GM23338 (cell line): ENCODE measurements at regions not wholly inside any gene's neighbourhood (a gene's known extent, or its start where the extent isn't known, plus 50 kb on each side); places are given as distances from the start of the nearest gene placed in this dataset.

Experiments
- ATAC-seq: fragments of 200-7000 bp; cut with Tn5 transposase; 3 replicates; pipeline ENCODE4 v1.9.1; 2020
- DNase-seq: peaks from one replicate; pipeline ENCODE4 v3.0.0-alpha.2; 2015; ENCODE audit warnings: low spot score
- H2AFZ ChIP-seq: fragments of 200-600 bp; sonication (generic); 2 replicates; pipeline ENCODE4 v1.8.0; 2016; ENCODE audit warnings: antibody characterized with exemption, mild to moderate bottlenecking, moderate library complexity
- H3F3A ChIP-seq: fragments of 200-600 bp; sonication (generic); replicated peaks from 2 replicates; pipeline ENCODE4 v1.8.0; 2017; ENCODE audit warnings: antibody characterized with exemption, mixed run types, low read depth
- H3K27ac ChIP-seq: fragments of 200-600 bp; sonication (generic); 2 replicates; pipeline ENCODE4 v1.6.1; 2016; ENCODE audit warnings: low read depth
- H3K27me3 ChIP-seq: fragments of 200-600 bp; sonication (generic); 2 replicates; pipeline ENCODE4 v1.8.0; 2016; ENCODE audit warnings: mild to moderate bottlenecking, mixed run types, moderate library complexity; ENCODE audit not compliant: insufficient read depth
- H3K36me3 ChIP-seq: fragments of 200-600 bp; sonication (generic); 2 replicates; pipeline ENCODE4 v1.8.0; 2016; ENCODE audit warnings: mild to moderate bottlenecking; ENCODE audit not compliant: insufficient read depth
- H3K4me1 ChIP-seq: fragments of 200-600 bp; sonication (generic); 2 replicates; pipeline ENCODE4 v1.8.0; 2016; ENCODE audit warnings: mild to moderate bottlenecking, moderate library complexity; ENCODE audit not compliant: insufficient read depth
- H3K4me2 ChIP-seq: fragments of 200-600 bp; sonication (generic); 2 replicates; pipeline ENCODE4 v1.7.1; 2017; ENCODE audit warnings: mixed run types
- H3K4me3 ChIP-seq: fragments of 200-600 bp; sonication (generic); 2 replicates; pipeline ENCODE4 v1.6.1; 2016; ENCODE audit warnings: mixed run types
- H3K79me2 ChIP-seq: fragments of 200-600 bp; sonication (generic); replicated peaks from 2 replicates; pipeline ENCODE4 v1.8.0; 2017; ENCODE audit warnings: mild to moderate bottlenecking; ENCODE audit not compliant: insufficient read depth
- H3K9me2 ChIP-seq: fragments of 200-600 bp; sonication (generic); 2 replicates; pipeline ENCODE4 v1.8.0; 2017; ENCODE audit not compliant: insufficient read depth
- H4K20me1 ChIP-seq: fragments of 200-600 bp; sonication (generic); replicated peaks from 2 replicates; pipeline ENCODE4 v1.8.0; 2017; ENCODE audit warnings: mild to moderate bottlenecking; ENCODE audit not compliant: insufficient read depth
- H3K27ac Mint-ChIP-seq: 2 replicates; pipeline ENCODE4 v1.8.0; 2020; ENCODE audit warnings: inconsistent platforms, mild to moderate bottlenecking, moderate library complexity, mixed read lengths
- H3K27me3 Mint-ChIP-seq: 3 replicates; pipeline ENCODE4 v1.8.0; 2022; ENCODE audit warnings: low read depth, mild to moderate bottlenecking, moderate library complexity, mixed read lengths, inconsistent platforms; ENCODE audit not compliant: insufficient read depth, poor library complexity
- H3K36me3 Mint-ChIP-seq: 3 replicates; pipeline ENCODE4 v1.8.0; 2021; ENCODE audit warnings: low read depth, mild to moderate bottlenecking, inconsistent platforms, moderate library complexity, mixed read lengths
- H3K4me1 Mint-ChIP-seq: 3 replicates; pipeline ENCODE4 v1.8.0; 2020; ENCODE audit warnings: mild to moderate bottlenecking, inconsistent platforms, mixed read lengths
- H3K4me3 Mint-ChIP-seq: 3 replicates; pipeline ENCODE4 v1.8.0; 2021; ENCODE audit warnings: moderate library complexity, mild to moderate bottlenecking, inconsistent platforms, mixed read lengths
- H3K9me3 Mint-ChIP-seq: 3 replicates; pipeline ENCODE4 v1.8.0; 2020; ENCODE audit warnings: moderate library complexity, mild to moderate bottlenecking, inconsistent platforms, mixed read lengths
- CREB1 ChIP-seq: fragments of 250-450 bp; sonication (Bioruptor Pico); IDR thresholded peaks from 2 replicates; pipeline ENCODE4 v1.5.0; 2020; ENCODE audit warnings: low read depth, mild to moderate bottlenecking, moderate library complexity
- EZH2phosphoT487 ChIP-seq: fragments of 200-600 bp; sonication (generic); IDR thresholded peaks from one replicate; pipeline ENCODE4 v1.8.1; 2018; ENCODE audit warnings: antibody characterized with exemption; ENCODE audit not compliant: unreplicated experiment
- ZNF331 ChIP-seq: fragments of 250-450 bp; sonication (Bioruptor Pico); IDR thresholded peaks from 2 replicates; pipeline ENCODE4 v1.5.0; 2020; ENCODE audit warnings: low read depth, mild to moderate bottlenecking, moderate library complexity
- TF ChIP-seq, protein P1 (sequence below): fragments of 250-450 bp; sonication (Bioruptor Pico); IDR thresholded peaks from 2 replicates; pipeline ENCODE4 v1.5.0; 2020; ENCODE audit warnings: mild to moderate bottlenecking, moderate library complexity
- TF ChIP-seq, protein P2 (sequence below), 2 experiments: fragments of 200-600 bp in 1 of 2; sonication (generic) in 1 of 2; conservative IDR thresholded peaks; 2 replicates each; pipeline versions ENCODE4 v1.5.1 to v1.6.1; 2016 to 2017; ENCODE audit warnings: antibody characterized with exemption in 2 of 2, low read depth in 2 of 2, mild to moderate bottlenecking in 2 of 2, moderate library complexity in 1 of 2

DNA sequence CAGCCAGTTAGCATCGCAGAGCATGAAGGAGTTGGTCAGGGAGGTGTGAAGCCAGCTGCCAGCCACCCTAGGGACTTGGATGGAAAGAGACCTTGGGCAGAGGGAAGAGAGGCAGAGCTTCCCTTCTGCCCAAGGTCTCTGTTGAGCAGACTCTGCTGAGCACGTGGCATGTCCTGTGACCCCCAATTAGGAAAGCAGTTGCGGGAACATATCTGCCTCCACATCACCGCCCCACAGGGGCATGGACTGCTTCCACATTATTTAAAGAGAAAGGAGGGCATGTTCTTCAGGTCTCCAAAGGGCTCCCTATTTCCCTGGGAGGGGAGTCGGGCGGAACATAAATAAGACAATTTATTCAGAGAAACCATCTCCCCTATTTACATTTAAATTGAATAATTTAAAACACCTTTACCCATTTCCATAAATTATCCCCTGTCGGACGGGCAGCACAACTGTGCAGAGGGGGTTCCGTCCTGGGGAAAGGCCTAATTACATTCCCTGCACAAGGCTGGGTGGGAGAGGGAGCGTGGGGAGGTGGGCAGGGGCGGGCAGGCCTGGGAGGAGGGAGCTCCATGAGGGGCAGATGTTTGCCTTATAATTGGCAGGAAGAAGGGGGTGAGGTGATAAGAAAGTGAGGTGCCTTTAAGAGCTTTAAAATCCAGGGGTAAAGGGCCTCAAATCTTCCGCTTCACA, 88.8 kb upstream of the THY1 start (continued):
- TF ChIP-seq, protein P1, sequence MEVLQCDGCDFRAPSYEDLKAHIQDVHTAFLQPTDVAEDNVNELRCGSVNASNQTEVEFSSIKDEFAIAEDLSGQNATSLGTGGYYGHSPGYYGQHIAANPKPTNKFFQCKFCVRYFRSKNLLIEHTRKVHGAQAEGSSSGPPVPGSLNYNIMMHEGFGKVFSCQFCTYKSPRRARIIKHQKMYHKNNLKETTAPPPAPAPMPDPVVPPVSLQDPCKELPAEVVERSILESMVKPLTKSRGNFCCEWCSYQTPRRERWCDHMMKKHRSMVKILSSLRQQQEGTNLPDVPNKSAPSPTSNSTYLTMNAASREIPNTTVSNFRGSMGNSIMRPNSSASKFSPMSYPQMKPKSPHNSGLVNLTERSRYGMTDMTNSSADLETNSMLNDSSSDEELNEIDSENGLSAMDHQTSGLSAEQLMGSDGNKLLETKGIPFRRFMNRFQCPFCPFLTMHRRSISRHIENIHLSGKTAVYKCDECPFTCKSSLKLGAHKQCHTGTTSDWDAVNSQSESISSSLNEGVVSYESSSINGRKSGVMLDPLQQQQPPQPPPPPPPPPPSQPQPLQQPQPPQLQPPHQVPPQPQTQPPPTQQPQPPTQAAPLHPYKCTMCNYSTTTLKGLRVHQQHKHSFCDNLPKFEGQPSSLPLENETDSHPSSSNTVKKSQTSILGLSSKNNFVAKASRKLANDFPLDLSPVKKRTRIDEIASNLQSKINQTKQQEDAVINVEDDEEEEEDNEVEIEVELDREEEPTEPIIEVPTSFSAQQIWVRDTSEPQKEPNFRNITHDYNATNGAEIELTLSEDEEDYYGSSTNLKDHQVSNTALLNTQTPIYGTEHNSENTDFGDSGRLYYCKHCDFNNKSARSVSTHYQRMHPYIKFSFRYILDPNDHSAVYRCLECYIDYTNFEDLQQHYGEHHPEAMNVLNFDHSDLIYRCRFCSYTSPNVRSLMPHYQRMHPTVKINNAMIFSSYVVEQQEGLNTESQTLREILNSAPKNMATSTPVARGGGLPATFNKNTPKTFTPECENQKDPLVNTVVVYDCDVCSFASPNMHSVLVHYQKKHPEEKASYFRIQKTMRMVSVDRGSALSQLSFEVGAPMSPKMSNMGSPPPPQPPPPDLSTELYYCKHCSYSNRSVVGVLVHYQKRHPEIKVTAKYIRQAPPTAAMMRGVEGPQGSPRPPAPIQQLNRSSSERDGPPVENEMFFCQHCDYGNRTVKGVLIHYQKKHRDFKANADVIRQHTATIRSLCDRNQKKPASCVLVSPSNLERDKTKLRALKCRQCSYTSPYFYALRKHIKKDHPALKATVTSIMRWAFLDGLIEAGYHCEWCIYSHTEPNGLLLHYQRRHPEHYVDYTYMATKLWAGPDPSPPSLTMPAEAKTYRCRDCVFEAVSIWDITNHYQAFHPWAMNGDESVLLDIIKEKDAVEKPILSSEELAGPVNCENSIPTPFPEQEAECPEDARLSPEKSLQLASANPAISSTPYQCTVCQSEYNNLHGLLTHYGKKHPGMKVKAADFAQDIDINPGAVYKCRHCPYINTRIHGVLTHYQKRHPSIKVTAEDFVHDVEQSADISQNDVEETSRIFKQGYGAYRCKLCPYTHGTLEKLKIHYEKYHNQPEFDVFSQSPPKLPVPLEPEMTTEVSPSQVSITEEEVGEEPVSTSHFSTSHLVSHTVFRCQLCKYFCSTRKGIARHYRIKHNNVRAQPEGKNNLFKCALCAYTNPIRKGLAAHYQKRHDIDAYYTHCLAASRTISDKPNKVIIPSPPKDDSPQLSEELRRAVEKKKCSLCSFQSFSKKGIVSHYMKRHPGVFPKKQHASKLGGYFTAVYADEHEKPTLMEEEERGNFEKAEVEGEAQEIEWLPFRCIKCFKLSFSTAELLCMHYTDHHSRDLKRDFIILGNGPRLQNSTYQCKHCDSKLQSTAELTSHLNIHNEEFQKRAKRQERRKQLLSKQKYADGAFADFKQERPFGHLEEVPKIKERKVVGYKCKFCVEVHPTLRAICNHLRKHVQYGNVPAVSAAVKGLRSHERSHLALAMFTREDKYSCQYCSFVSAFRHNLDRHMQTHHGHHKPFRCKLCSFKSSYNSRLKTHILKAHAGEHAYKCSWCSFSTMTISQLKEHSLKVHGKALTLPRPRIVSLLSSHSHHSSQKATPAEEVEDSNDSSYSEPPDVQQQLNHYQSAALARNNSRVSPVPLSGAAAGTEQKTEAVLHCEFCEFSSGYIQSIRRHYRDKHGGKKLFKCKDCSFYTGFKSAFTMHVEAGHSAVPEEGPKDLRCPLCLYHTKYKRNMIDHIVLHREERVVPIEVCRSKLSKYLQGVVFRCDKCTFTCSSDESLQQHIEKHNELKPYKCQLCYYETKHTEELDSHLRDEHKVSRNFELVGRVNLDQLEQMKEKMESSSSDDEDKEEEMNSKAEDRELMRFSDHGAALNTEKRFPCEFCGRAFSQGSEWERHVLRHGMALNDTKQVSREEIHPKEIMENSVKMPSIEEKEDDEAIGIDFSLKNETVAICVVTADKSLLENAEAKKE (CRISPR knock-in tag), result no peak
- no peak for TF ChIP-seq EZH2phosphoT487

DNA sequence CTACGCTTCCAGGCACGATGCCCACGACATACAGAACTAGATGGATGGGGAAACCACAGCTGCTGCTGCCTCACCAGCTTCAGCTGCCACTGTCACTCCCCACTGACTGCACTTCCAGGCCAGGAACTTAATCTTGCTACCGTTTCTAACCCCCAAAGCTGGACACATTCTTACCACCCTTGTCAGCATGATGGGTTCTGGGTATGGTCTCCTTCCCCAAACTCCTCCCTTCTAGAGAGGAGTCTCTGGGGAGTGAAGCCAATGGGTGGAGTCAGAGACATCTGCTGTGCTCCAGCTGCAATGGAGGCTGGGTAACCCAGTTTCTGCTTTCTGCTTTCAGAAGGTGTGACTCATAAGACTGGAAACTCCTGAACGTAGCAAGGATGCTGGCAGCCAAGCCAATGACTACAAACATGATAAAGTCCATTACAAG, 87.0 kb upstream of the THY1 start:
- DNase-seq (no peak), ATAC-seq (no peak)
- Mint-ChIP-seq H3K4me3 (no peak overlapping the region), H3K4me1 (peaks cover 8% of the 10 kb centered on the region), H3K9me3 (peaks cover 20% of the 10 kb centered on the region), H3K36me3 (peaks cover 5% of the 10 kb centered on the region; the same call in 1 of the 3 replicates), H3K27ac (no peak overlapping the region), H3K27me3 (peaks cover 7% of the 10 kb centered on the region)
- Histone ChIP-seq H3K9me2 (no peaks in the 10 kb centered on the region), H3K4me3 (no peak overlapping the region), H2AFZ (no peak overlapping the region), H3K27me3 (no peaks in the 10 kb centered on the region), H3K4me2 (no peak overlapping the region), H3F3A (no peaks in the 10 kb centered on the region), H3K79me2 (no peaks in the 10 kb centered on the region), H3K36me3 (no peaks in the 10 kb centered on the region), H4K20me1 (no peaks in the 10 kb centered on the region), H3K4me1 (peaks cover 3% of the 10 kb centered on the region; the same call in 1 of the 2 replicates), H3K27ac (no peak overlapping the region)
- TF ChIP-seq ZNF331 (CRISPR knock-in tag) (no peak), CREB1 (CRISPR knock-in tag) (no peak)
- TF ChIP-seq, protein P2, sequence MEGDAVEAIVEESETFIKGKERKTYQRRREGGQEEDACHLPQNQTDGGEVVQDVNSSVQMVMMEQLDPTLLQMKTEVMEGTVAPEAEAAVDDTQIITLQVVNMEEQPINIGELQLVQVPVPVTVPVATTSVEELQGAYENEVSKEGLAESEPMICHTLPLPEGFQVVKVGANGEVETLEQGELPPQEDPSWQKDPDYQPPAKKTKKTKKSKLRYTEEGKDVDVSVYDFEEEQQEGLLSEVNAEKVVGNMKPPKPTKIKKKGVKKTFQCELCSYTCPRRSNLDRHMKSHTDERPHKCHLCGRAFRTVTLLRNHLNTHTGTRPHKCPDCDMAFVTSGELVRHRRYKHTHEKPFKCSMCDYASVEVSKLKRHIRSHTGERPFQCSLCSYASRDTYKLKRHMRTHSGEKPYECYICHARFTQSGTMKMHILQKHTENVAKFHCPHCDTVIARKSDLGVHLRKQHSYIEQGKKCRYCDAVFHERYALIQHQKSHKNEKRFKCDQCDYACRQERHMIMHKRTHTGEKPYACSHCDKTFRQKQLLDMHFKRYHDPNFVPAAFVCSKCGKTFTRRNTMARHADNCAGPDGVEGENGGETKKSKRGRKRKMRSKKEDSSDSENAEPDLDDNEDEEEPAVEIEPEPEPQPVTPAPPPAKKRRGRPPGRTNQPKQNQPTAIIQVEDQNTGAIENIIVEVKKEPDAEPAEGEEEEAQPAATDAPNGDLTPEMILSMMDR (conservative IDR thresholded peaks at IDR 0.05; ENCODE audit: low read depth in 2 of 2), result no peak
- TF ChIP-seq, protein P1 (CRISPR knock-in tag), result no peak
